Activated CD4-positive, alpha-beta T cell treated with anti-CD3 and anti-CD28 coated beads for 36 hours (primary cell): ENCODE measurements at regions not wholly inside any gene's neighbourhood (a gene's known extent, or its start where the extent isn't known, plus 50 kb on each side); places are given as distances from the start of the nearest gene placed in this dataset.
"Not testable (repeated sequence)": the region's sequence is repeated elsewhere in the genome, so short reads cannot be mapped to it uniquely, and the experiment has no call there.

Experiments
- ATAC-seq: fragments of 200-7000 bp; cut with Tn5 transposase; one replicate; pipeline ENCODE4 v1.10.0; 2021; ENCODE audit warnings: mild to moderate bottlenecking, moderate library complexity
- CTCF ChIA-PET: fragments of 350-600 bp; sonication (Branson Sonifier 250); formaldehyde crosslinking; loops from one replicate; lab custom pipeline; 2021; ENCODE audit warnings: antibody characterized with exemption; lab: Charles Lee
- POLR2A ChIA-PET: fragments of 350-600 bp; sonication (Branson Sonifier 250); formaldehyde crosslinking; loops from one replicate; lab custom pipeline; 2021; ENCODE audit warnings: antibody characterized with exemption, inconsistent platforms; lab: Charles Lee
- DNase-seq: peaks from one replicate; pipeline ENCODE4 v3.0.0-alpha.2; 2020
- H3K27ac Mint-ChIP-seq: one replicate; pipeline ENCODE4 v1.8.0; 2021; ENCODE audit warnings: mixed read lengths
- H3K27me3 Mint-ChIP-seq: one replicate; pipeline ENCODE4 v1.8.0; 2021; ENCODE audit warnings: mixed read lengths
- H3K36me3 Mint-ChIP-seq: one replicate; pipeline ENCODE4 v1.8.0; 2021; ENCODE audit warnings: low read depth, mixed read lengths
- H3K4me1 Mint-ChIP-seq: one replicate; pipeline ENCODE4 v1.8.0; 2021; ENCODE audit warnings: mixed read lengths
- H3K4me3 Mint-ChIP-seq: one replicate; pipeline ENCODE4 v1.8.0; 2021; ENCODE audit warnings: mild to moderate bottlenecking, moderate library complexity, mixed read lengths
- H3K9me3 Mint-ChIP-seq: one replicate; pipeline ENCODE4 v1.8.0; 2021; ENCODE audit warnings: low read depth, mixed read lengths
- intact Hi-C, 2 experiments: fragments of 100-400 bp; cut with DNase I in 1 of 2; cut with micrococcal nuclease in 1 of 2; formaldehyde crosslinking; loops; one replicate each; pipeline versions ENCODE4 v1.14.2 to v1.15.1; 2022 to 2024; cut with DNase I, micrococcal nuclease

DNA sequence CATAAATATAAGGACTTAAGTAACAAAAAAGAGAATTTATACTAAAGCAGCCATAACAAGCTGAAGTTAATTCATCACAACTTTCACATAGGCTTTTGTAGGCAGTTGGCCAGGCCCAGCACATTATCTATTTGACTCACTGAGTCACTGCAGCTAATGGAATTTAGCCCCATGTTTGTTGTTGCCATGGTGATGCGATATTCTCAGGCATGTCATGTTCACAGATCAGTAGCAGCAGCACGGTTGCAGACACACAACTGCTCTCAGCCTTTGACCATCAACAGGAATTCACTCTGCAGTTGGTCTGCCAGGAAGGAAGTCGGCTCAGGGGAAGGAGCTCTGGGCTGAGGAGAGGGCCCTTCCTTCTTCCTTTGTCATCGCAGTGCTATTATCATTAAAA is 639.8 kb downstream of the TMEM182 start:
- intact Hi-C loops = no loop called here
- ATAC-seq = no peak
- POLR2A ChIA-PET = no interaction called here
- H3K4me3 Mint-ChIP-seq = no peak overlapping the region
- no peaks in the 10 kb centered on the region for H3K4me1 Mint-ChIP-seq
- no peak for DNase-seq
- CTCF ChIA-PET = interaction anchor here (0.9 kb wide), 1 partner anchor 13 kb away, joined by 3 read pairs; no protein-coding TSS in a partner anchor
- no peaks in the 10 kb centered on the region for H3K36me3 Mint-ChIP-seq
- no peaks in the 10 kb centered on the region for H3K27me3 Mint-ChIP-seq
- peaks cover 2% of the 10 kb centered on the region for H3K9me3 Mint-ChIP-seq
- H3K27ac Mint-ChIP-seq = no peak overlapping the region

DNA sequence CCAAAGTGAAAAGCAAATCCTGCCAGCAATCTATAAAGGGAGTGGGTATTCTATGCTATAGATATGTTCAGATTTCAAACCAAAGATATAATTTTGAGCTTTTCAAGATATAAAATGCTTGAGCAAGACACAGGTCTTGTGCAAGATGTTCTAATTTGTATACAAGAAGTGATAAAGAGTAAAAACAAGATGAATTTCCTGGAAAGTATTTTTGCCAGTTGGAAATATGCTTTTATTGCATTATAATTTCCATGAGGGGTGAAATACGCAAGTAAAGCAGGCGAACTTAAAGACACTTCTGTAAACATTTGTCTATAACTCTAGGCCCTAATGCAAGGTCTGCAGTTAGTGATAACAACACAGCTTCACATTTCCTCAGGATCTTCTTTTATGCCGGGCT is 640.5 kb downstream of the TMEM182 start:
- peaks cover 2% of the 10 kb centered on the region for H3K9me3 Mint-ChIP-seq
- no peaks in the 10 kb centered on the region for H3K36me3 Mint-ChIP-seq
- H3K27ac Mint-ChIP-seq = no peak overlapping the region
- ATAC-seq (no peak), DNase-seq (no peak)
- no peak overlapping the region for H3K4me3 Mint-ChIP-seq
- ChIA-PET POLR2A (no interaction called here), CTCF (no interaction called here)
- no peaks in the 10 kb centered on the region for H3K4me1 Mint-ChIP-seq
- intact Hi-C loops = no loop called here
- no peaks in the 10 kb centered on the region for H3K27me3 Mint-ChIP-seq

DNA sequence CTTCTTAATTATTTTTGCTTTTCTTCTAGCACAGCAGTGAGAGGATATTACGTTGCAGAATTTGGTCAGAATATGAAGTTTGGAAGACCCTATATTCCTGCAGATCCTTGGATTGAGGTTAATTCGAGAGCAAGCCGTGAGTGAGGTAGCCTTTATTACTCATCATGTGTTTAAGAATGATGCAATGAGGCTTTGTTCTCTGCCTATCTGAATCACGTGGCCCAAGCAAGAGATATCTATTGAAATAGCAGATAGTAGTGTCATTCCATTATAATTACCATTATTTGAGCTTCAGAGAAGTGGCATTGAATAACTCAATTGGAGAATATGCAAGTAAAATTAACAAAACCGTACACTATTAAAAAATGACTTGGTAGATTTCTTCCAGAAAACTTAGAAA is 641.1 kb downstream of the TMEM182 start:
- no peaks in the 10 kb centered on the region for H3K4me1 Mint-ChIP-seq
- peaks cover 2% of the 10 kb centered on the region for H3K9me3 Mint-ChIP-seq
- H3K27ac Mint-ChIP-seq = no peak overlapping the region
- CTCF ChIA-PET = no interaction called here
- no peaks in the 10 kb centered on the region for H3K27me3 Mint-ChIP-seq
- ATAC-seq = no peak
- DNase-seq = no peak
- intact Hi-C loops = no loop called here
- H3K4me3 Mint-ChIP-seq = no peak overlapping the region
- no peaks in the 10 kb centered on the region for H3K36me3 Mint-ChIP-seq
- POLR2A ChIA-PET = no interaction called here

GRCh38 chr2:103403388-103403787 is 641.6 kb downstream of the TMEM182 start:
- H3K36me3 Mint-ChIP-seq, H3K4me1 Mint-ChIP-seq, DNase-seq, H3K4me3 Mint-ChIP-seq, intact Hi-C loops, CTCF ChIA-PET, H3K9me3 Mint-ChIP-seq, H3K27me3 Mint-ChIP-seq, H3K27ac Mint-ChIP-seq, POLR2A ChIA-PET, ATAC-seq: not testable (repeated sequence)

- H3K4me3 Mint-ChIP-seq = no peak overlapping the region
- DNase-seq (no peak), ATAC-seq (no peak)
- H3K9me3 Mint-ChIP-seq = peaks cover 6% of the 10 kb centered on the region
- no peak overlapping the region for H3K27ac Mint-ChIP-seq
- ChIA-PET POLR2A (no interaction called here), CTCF (no interaction called here)
- H3K27me3 Mint-ChIP-seq = no peaks in the 10 kb centered on the region
- no peaks in the 10 kb centered on the region for H3K4me1 Mint-ChIP-seq
- intact Hi-C loops = no loop called here
- no peaks in the 10 kb centered on the region for H3K36me3 Mint-ChIP-seq
These were observed 648.4 kb downstream of the TMEM182 start for GRCh38 chr2:103410221-103410620.

DNA sequence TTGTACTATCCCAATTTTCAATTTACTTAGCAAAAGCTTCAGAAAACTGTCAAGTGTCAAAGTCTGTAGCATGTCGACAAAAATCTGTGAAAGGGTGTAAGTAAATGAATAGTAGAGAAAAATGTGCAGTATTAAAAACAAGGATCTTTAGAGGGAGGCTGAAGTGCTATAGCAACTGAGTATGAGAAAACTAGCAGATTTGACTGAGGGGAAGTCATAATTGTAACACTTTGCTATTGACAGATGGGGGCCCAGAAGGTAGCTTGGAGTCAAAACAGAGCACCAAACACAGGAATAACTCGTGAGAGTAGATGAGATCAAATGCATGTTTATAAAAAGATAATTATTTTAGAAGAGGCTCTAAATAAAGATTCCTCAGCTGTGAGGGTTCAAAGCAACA is 657.7 kb downstream of the TMEM182 start:
- intact Hi-C loops = no loop called here
- no peak overlapping the region for H3K27ac Mint-ChIP-seq
- peaks cover 9% of the 10 kb centered on the region for H3K9me3 Mint-ChIP-seq
- ATAC-seq (no peak), DNase-seq (no peak)
- H3K4me3 Mint-ChIP-seq = no peak overlapping the region
- H3K4me1 Mint-ChIP-seq = no peaks in the 10 kb centered on the region
- POLR2A ChIA-PET = no interaction called here
- no peaks in the 10 kb centered on the region for H3K27me3 Mint-ChIP-seq
- no peaks in the 10 kb centered on the region for H3K36me3 Mint-ChIP-seq
- CTCF ChIA-PET = no interaction called here

DNA sequence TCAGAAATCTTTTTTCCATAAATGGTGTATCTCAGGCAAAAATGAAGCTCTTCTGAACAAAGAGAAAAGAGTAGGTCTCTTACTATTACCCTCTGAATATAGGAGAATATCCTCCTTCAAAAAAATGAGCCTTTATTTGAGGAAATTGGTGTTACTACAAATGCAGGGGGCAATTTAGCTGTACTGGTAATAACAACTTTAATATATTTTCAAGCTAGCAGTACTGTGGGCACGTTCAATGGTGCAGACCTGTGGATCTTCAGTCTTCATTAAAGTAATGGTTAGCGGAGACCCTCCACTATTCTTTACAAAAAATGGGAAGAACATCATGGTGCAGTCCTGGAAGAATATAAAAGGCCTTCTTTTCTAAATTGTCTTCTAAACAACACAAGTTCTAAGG is 661.3 kb downstream of the TMEM182 start:
- ATAC-seq (no peak), DNase-seq (no peak)
- ChIA-PET CTCF (no interaction called here), POLR2A (interaction anchor here (0.7 kb wide), 1 partner anchor 43 kb away, joined by 3 read pairs; no protein-coding TSS in a partner anchor)
- Mint-ChIP-seq H3K27ac (no peak overlapping the region), H3K4me3 (no peak overlapping the region), H3K9me3 (no peaks in the 10 kb centered on the region), H3K27me3 (no peaks in the 10 kb centered on the region), H3K36me3 (no peaks in the 10 kb centered on the region), H3K4me1 (no peaks in the 10 kb centered on the region)
- intact Hi-C loops = no loop called here

- POLR2A ChIA-PET = no interaction called here
- DNase-seq (no peak), ATAC-seq (no peak)
- intact Hi-C loops = no loop called here
- H3K9me3 Mint-ChIP-seq = no peaks in the 10 kb centered on the region
- H3K27ac Mint-ChIP-seq = no peak overlapping the region
- no peaks in the 10 kb centered on the region for H3K4me1 Mint-ChIP-seq
- H3K27me3 Mint-ChIP-seq = no peaks in the 10 kb centered on the region
- H3K4me3 Mint-ChIP-seq = no peak overlapping the region
- CTCF ChIA-PET = no interaction called here
- H3K36me3 Mint-ChIP-seq = no peaks in the 10 kb centered on the region
These were observed 665.7 kb downstream of the TMEM182 start for GRCh38 chr2:103427567-103427966.

GRCh38 chr2:103430191-103430590 is 668.4 kb downstream of the TMEM182 start:
- POLR2A ChIA-PET = no interaction called here
- Mint-ChIP-seq H3K36me3 (no peaks in the 10 kb centered on the region), H3K27me3 (no peaks in the 10 kb centered on the region), H3K4me1 (no peaks in the 10 kb centered on the region), H3K4me3 (no peak overlapping the region), H3K27ac (no peak overlapping the region), H3K9me3 (peaks cover 4% of the 10 kb centered on the region)
- ATAC-seq (no peak), DNase-seq (no peak)
- CTCF ChIA-PET = no interaction called here
- intact Hi-C loops = no loop called here

DNA sequence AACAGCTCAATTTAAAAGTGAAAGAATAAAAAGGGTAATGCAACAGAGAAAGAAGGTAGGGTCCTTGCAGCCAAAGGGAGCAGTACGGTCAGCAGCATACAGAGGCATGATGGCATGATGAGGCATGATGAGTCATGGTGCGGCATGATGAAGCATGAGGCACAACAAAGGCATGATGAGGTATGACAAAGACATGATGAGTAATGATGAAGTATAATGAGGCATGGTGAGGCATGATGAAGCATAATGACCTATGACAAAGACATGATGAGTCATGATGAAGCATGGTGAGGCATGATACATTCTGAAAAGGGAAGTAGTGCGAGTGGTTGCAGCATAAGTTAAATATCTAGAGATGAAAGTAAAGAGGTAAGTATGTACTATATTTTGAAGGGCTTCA is 673.2 kb downstream of the TMEM182 start:
- ChIA-PET CTCF (interaction anchor here (0.9 kb wide), 1 partner anchor 15 kb away, joined by 3 read pairs; no protein-coding TSS in a partner anchor), POLR2A (no interaction called here)
- intact Hi-C loops = no loop called here
- Mint-ChIP-seq H3K4me3 (no peak overlapping the region), H3K9me3 (peaks cover 14% of the 10 kb centered on the region), H3K4me1 (no peaks in the 10 kb centered on the region), H3K36me3 (no peaks in the 10 kb centered on the region), H3K27ac (no peak overlapping the region), H3K27me3 (peaks cover 2% of the 10 kb centered on the region)
- DNase-seq (peak; percentile 15), ATAC-seq (peak; percentile 61)

GRCh38 chr2:103437161-103437560 is 675.3 kb downstream of the TMEM182 start:
- no peaks in the 10 kb centered on the region for H3K36me3 Mint-ChIP-seq
- CTCF ChIA-PET = no interaction called here
- no peak for DNase-seq
- no peak for ATAC-seq
- peaks cover 2% of the 10 kb centered on the region for H3K27me3 Mint-ChIP-seq
- POLR2A ChIA-PET = no interaction called here
- peaks cover 14% of the 10 kb centered on the region for H3K9me3 Mint-ChIP-seq
- H3K4me1 Mint-ChIP-seq = no peaks in the 10 kb centered on the region
- no peak overlapping the region for H3K4me3 Mint-ChIP-seq
- no peak overlapping the region for H3K27ac Mint-ChIP-seq
- intact Hi-C loops = no loop called here

DNA sequence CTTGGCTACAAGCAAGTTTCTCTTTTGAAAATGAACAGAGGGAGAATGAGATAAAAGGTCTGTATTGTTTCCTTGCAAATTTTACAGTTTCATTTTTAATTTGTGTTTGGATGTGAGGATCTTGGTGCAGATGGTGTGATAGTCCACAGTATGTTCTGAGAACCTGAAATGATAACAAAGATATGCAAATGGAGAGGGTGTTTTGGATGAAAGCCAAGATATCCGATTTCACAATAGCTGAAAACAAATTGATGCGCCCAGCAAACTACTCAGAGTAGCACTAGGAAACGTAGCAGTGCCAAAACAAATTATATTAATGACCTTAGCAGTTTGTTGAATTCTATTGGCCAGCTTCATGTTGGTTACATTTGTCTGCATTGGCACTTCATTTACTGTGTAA is 683.5 kb downstream of the TMEM182 start:
- Mint-ChIP-seq H3K4me1 (no peaks in the 10 kb centered on the region), H3K4me3 (no peak overlapping the region), H3K9me3 (no peaks in the 10 kb centered on the region), H3K36me3 (no peaks in the 10 kb centered on the region), H3K27me3 (no peaks in the 10 kb centered on the region), H3K27ac (no peak overlapping the region)
- ATAC-seq (no peak), DNase-seq (no peak)
- ChIA-PET CTCF (no interaction called here), POLR2A (no interaction called here)
- intact Hi-C loops = no loop called here

GRCh38 chr2:103448495-103448894 is 686.7 kb downstream of the TMEM182 start:
- Mint-ChIP-seq H3K4me3 (no peak overlapping the region), H3K9me3 (peaks cover 3% of the 10 kb centered on the region), H3K27ac (no peak overlapping the region), H3K36me3 (no peaks in the 10 kb centered on the region), H3K4me1 (no peaks in the 10 kb centered on the region), H3K27me3 (no peaks in the 10 kb centered on the region)
- intact Hi-C loops = no loop called here
- no peak for ATAC-seq
- ChIA-PET POLR2A (no interaction called here), CTCF (no interaction called here)
- DNase-seq = no peak
